ENCODE measurements at regions not wholly inside any gene's neighbourhood (a gene's known extent, or its start where the extent isn't known, plus 50 kb on each side); places are given as distances from the start of the nearest gene placed in this dataset.

GRCh38 chr10:63077800-63078199 lies 55.3 kb upstream of the NRBF2 start:
- no peaks in the 10 kb centered on the region for H3K36me3 Mint-ChIP-seq (ENCODE audit: low read depth)
- H3K27me3 Mint-ChIP-seq (ENCODE audit: low read depth): peaks cover 2% of the 10 kb centered on the region
- no peak overlapping the region for H3K4me3 Mint-ChIP-seq (ENCODE audit: low read depth)
- H3K9me3 Mint-ChIP-seq: no peaks in the 10 kb centered on the region
- no peak for DNase-seq (ENCODE audit: low spot score)
- H3K4me1 Mint-ChIP-seq (ENCODE audit: low read depth): peaks cover 14% of the 10 kb centered on the region
- intact Hi-C loops (cut with micrococcal nuclease): no loop called here
- H3K27ac Mint-ChIP-seq: no peak overlapping the region

GRCh38 chr10:63072951-63073350 lies 60.2 kb upstream of the NRBF2 start:
- DNase-seq (ENCODE audit: low spot score): no peak
- Mint-ChIP-seq H3K27ac (no peak overlapping the region), H3K4me1 (ENCODE audit: low read depth) (peaks cover 29% of the 10 kb centered on the region), H3K4me3 (ENCODE audit: low read depth) (no peak overlapping the region), H3K9me3 (no peaks in the 10 kb centered on the region), H3K27me3 (ENCODE audit: low read depth) (peaks cover 3% of the 10 kb centered on the region), H3K36me3 (ENCODE audit: low read depth) (no peaks in the 10 kb centered on the region)
- intact Hi-C loops (cut with micrococcal nuclease): no loop called here

GRCh38 chr10:63071145-63071544 lies 62.0 kb upstream of the NRBF2 start:
- no peaks in the 10 kb centered on the region for H3K36me3 Mint-ChIP-seq (ENCODE audit: low read depth)
- H3K27ac Mint-ChIP-seq: no peak overlapping the region
- no peak for DNase-seq (ENCODE audit: low spot score)
- peaks cover 3% of the 10 kb centered on the region for H3K27me3 Mint-ChIP-seq (ENCODE audit: low read depth)
- peaks cover under 1% of the 10 kb centered on the region for H3K9me3 Mint-ChIP-seq
- H3K4me1 Mint-ChIP-seq (ENCODE audit: low read depth): peaks cover 34% of the 10 kb centered on the region
- intact Hi-C loops (cut with micrococcal nuclease): no loop called here
- no peak overlapping the region for H3K4me3 Mint-ChIP-seq (ENCODE audit: low read depth)

- no peak for DNase-seq (ENCODE audit: low spot score)
- no peaks in the 10 kb centered on the region for H3K36me3 Mint-ChIP-seq (ENCODE audit: low read depth)
- peaks cover 46% of the 10 kb centered on the region for H3K4me1 Mint-ChIP-seq (ENCODE audit: low read depth)
- intact Hi-C loops (cut with micrococcal nuclease): loop anchor here (2.0 to 5.0 kb wide), 2 partner anchors 251 to 337 kb away; no protein-coding TSS in a partner anchor
- H3K9me3 Mint-ChIP-seq: peaks cover 7% of the 10 kb centered on the region
- H3K4me3 Mint-ChIP-seq (ENCODE audit: low read depth): no peak overlapping the region
- H3K27me3 Mint-ChIP-seq (ENCODE audit: low read depth): peaks cover 3% of the 10 kb centered on the region
- H3K27ac Mint-ChIP-seq: no peak overlapping the region
Measured at GRCh38 chr10:63069318-63069717, 63.8 kb upstream of the NRBF2 start.

GRCh38 chr10:63068246-63068645 lies 64.9 kb upstream of the NRBF2 start:
- Mint-ChIP-seq H3K36me3 (ENCODE audit: low read depth) (no peaks in the 10 kb centered on the region), H3K27me3 (ENCODE audit: low read depth) (peaks cover 3% of the 10 kb centered on the region), H3K4me3 (ENCODE audit: low read depth) (no peak overlapping the region), H3K9me3 (peaks cover 9% of the 10 kb centered on the region), H3K27ac (peak overlapping the region; percentile 75), H3K4me1 (ENCODE audit: low read depth) (peaks cover 51% of the 10 kb centered on the region)
- intact Hi-C loops (cut with micrococcal nuclease): loop anchor here (1.0 to 5.0 kb wide), 5 partner anchors 13 to 336 kb away; no protein-coding TSS in a partner anchor
- DNase-seq (ENCODE audit: low spot score): no peak

GRCh38 chr10:63066606-63067005 lies 66.5 kb upstream of the NRBF2 start:
- H3K27me3 Mint-ChIP-seq (ENCODE audit: low read depth): peaks cover 5% of the 10 kb centered on the region
- H3K27ac Mint-ChIP-seq: no peak overlapping the region
- H3K9me3 Mint-ChIP-seq: peaks cover 10% of the 10 kb centered on the region
- no peaks in the 10 kb centered on the region for H3K36me3 Mint-ChIP-seq (ENCODE audit: low read depth)
- H3K4me1 Mint-ChIP-seq (ENCODE audit: low read depth): peaks cover 49% of the 10 kb centered on the region
- intact Hi-C loops (cut with micrococcal nuclease): loop anchor here (5.0 kb wide), 1 partner anchor 334 kb away; no protein-coding TSS in a partner anchor
- H3K4me3 Mint-ChIP-seq (ENCODE audit: low read depth): no peak overlapping the region
- no peak for DNase-seq (ENCODE audit: low spot score)

- Mint-ChIP-seq H3K9me3 (peaks cover 10% of the 10 kb centered on the region), H3K4me3 (ENCODE audit: low read depth) (peak overlapping the region; percentile 31), H3K27me3 (ENCODE audit: low read depth) (peaks cover 2% of the 10 kb centered on the region), H3K27ac (peak overlapping the region; percentile 81), H3K4me1 (ENCODE audit: low read depth) (peaks cover 43% of the 10 kb centered on the region), H3K36me3 (ENCODE audit: low read depth) (no peaks in the 10 kb centered on the region)
- DNase-seq (ENCODE audit: low spot score): no peak
- intact Hi-C loops (cut with micrococcal nuclease): loop anchor here (5.0 kb wide), 1 partner anchor 332 kb away; no protein-coding TSS in a partner anchor
Measured at GRCh38 chr10:63064706-63065105, 68.4 kb upstream of the NRBF2 start.

GRCh38 chr10:63058236-63058635 lies 74.9 kb upstream of the NRBF2 start:
- DNase-seq (ENCODE audit: low spot score): no peak
- intact Hi-C loops (cut with micrococcal nuclease): no loop called here

GRCh38 chr10:63057509-63057908 lies 75.6 kb upstream of the NRBF2 start:
- Mint-ChIP-seq H3K9me3 (no peaks in the 10 kb centered on the region), H3K27me3 (ENCODE audit: low read depth) (peaks cover 3% of the 10 kb centered on the region), H3K27ac (no peak overlapping the region), H3K4me1 (ENCODE audit: low read depth) (peaks cover 16% of the 10 kb centered on the region), H3K4me3 (ENCODE audit: low read depth) (no peak overlapping the region), H3K36me3 (ENCODE audit: low read depth) (no peaks in the 10 kb centered on the region)
- DNase-seq (ENCODE audit: low spot score): no peak
- intact Hi-C loops (cut with micrococcal nuclease): no loop called here

More at GRCh38 chr10:63058236-63058635, 74.9 kb upstream of the NRBF2 start:
- Mint-ChIP-seq H3K4me1 (ENCODE audit: low read depth) (peaks cover 16% of the 10 kb centered on the region), H3K27me3 (ENCODE audit: low read depth) (peaks cover 2% of the 10 kb centered on the region), H3K27ac (no peak overlapping the region), H3K36me3 (ENCODE audit: low read depth) (no peaks in the 10 kb centered on the region), H3K9me3 (peaks cover under 1% of the 10 kb centered on the region), H3K4me3 (ENCODE audit: low read depth) (no peak overlapping the region)

- Mint-ChIP-seq H3K36me3 (ENCODE audit: low read depth) (no peaks in the 10 kb centered on the region), H3K4me1 (ENCODE audit: low read depth) (peaks cover 16% of the 10 kb centered on the region), H3K27ac (peak overlapping the region; percentile 15), H3K9me3 (no peaks in the 10 kb centered on the region), H3K27me3 (ENCODE audit: low read depth) (peaks cover 11% of the 10 kb centered on the region), H3K4me3 (ENCODE audit: low read depth) (no peak overlapping the region)
- intact Hi-C loops (cut with micrococcal nuclease): loop anchor here (1.0 kb wide), 1 partner anchor 13 kb away; no protein-coding TSS in a partner anchor
- DNase-seq (ENCODE audit: low spot score): no peak
Measured at GRCh38 chr10:63055705-63056104, 77.4 kb upstream of the NRBF2 start.

- peaks cover 15% of the 10 kb centered on the region for H3K27me3 Mint-ChIP-seq (ENCODE audit: low read depth)
- peak overlapping the region; percentile 4 for H3K27ac Mint-ChIP-seq
- no peaks in the 10 kb centered on the region for H3K36me3 Mint-ChIP-seq (ENCODE audit: low read depth)
- H3K4me3 Mint-ChIP-seq (ENCODE audit: low read depth): no peak overlapping the region
- H3K4me1 Mint-ChIP-seq (ENCODE audit: low read depth): peaks cover 16% of the 10 kb centered on the region
- no peaks in the 10 kb centered on the region for H3K9me3 Mint-ChIP-seq
- no peak for DNase-seq (ENCODE audit: low spot score)
- intact Hi-C loops (cut with micrococcal nuclease): loop anchor here (1.0 kb wide), 1 partner anchor 13 kb away; no protein-coding TSS in a partner anchor
Measured at GRCh38 chr10:63054889-63055611, 78.1 kb upstream of the NRBF2 start.

- no peak for DNase-seq (ENCODE audit: low spot score)
- Mint-ChIP-seq H3K27ac (no peak overlapping the region), H3K36me3 (ENCODE audit: low read depth) (no peaks in the 10 kb centered on the region), H3K4me3 (ENCODE audit: low read depth) (no peak overlapping the region), H3K9me3 (no peaks in the 10 kb centered on the region), H3K4me1 (ENCODE audit: low read depth) (peaks cover 17% of the 10 kb centered on the region), H3K27me3 (ENCODE audit: low read depth) (peaks cover 37% of the 10 kb centered on the region)
- intact Hi-C loops (cut with micrococcal nuclease): no loop called here
Measured at GRCh38 chr10:63052083-63052482, 81.0 kb upstream of the NRBF2 start.

- intact Hi-C loops (cut with micrococcal nuclease): no loop called here
- no peak overlapping the region for H3K27ac Mint-ChIP-seq
- no peaks in the 10 kb centered on the region for H3K36me3 Mint-ChIP-seq (ENCODE audit: low read depth)
- no peak for DNase-seq (ENCODE audit: low spot score)
- H3K4me3 Mint-ChIP-seq (ENCODE audit: low read depth): no peak overlapping the region
- H3K9me3 Mint-ChIP-seq: peaks cover 14% of the 10 kb centered on the region
- H3K4me1 Mint-ChIP-seq (ENCODE audit: low read depth): peaks cover 3% of the 10 kb centered on the region
- H3K27me3 Mint-ChIP-seq (ENCODE audit: low read depth): peaks cover 33% of the 10 kb centered on the region
Measured at GRCh38 chr10:63042256-63042655, 90.9 kb upstream of the NRBF2 start.
